GM18868 (cell line): ENCODE measurements at regions not wholly inside any gene's neighbourhood (a gene's known extent, or its start where the extent isn't known, plus 50 kb on each side); places are given as distances from the start of the nearest gene placed in this dataset.

Experiments used
- ATAC-seq: cut with Tn5 transposase; IDR thresholded peaks from one replicate; pipeline ENCODE4 v1.9.1; 2021; ENCODE audit warnings: mild to moderate bottlenecking, moderate library complexity; ENCODE audit not compliant: unreplicated experiment

- ATAC-seq, result no peak
Measured at GRCh38 chr13:73201626-73202025, 142.8 kb downstream of the KLF5 start.

GRCh38 chr13:73198991-73199411 lies 140.2 kb downstream of the KLF5 start:
- ATAC-seq, result no peak

- ATAC-seq, result no peak
Measured at GRCh38 chr13:73195091-73195490, 136.3 kb downstream of the KLF5 start.

- no peak for ATAC-seq
Measured at GRCh38 chr13:73194310-73194709, 135.5 kb downstream of the KLF5 start.

GRCh38 chr13:73193554-73193953 lies 134.7 kb downstream of the KLF5 start:
- no peak for ATAC-seq

GRCh38 chr13:73190477-73190876 lies 131.7 kb downstream of the KLF5 start:
- no peak for ATAC-seq

GRCh38 chr13:73189776-73190175 lies 131.0 kb downstream of the KLF5 start:
- ATAC-seq, result no peak

GRCh38 chr13:73189362-73189761 lies 130.6 kb downstream of the KLF5 start:
- no peak for ATAC-seq

GRCh38 chr13:73187106-73187505 lies 128.3 kb downstream of the KLF5 start:
- ATAC-seq, result no peak

GRCh38 chr13:73179650-73180274 lies 121.0 kb downstream of the KLF5 start:
- no peak for ATAC-seq

- ATAC-seq, result no peak
Measured at GRCh38 chr13:73177916-73178565, 119.2 kb downstream of the KLF5 start.

GRCh38 chr13:73177017-73177416 lies 118.2 kb downstream of the KLF5 start:
- no peak for ATAC-seq

- ATAC-seq, result no peak
Measured at GRCh38 chr13:73174521-73175010, 115.8 kb downstream of the KLF5 start.

- ATAC-seq, result no peak
Measured at GRCh38 chr13:73173279-73173811, 114.5 kb downstream of the KLF5 start.

- ATAC-seq, result no peak
Measured at GRCh38 chr13:73171926-73172325, 113.1 kb downstream of the KLF5 start.

- no peak for ATAC-seq
Measured at GRCh38 chr13:73171271-73171682, 112.5 kb downstream of the KLF5 start.

GRCh38 chr13:73169971-73170370 lies 111.2 kb downstream of the KLF5 start:
- no peak for ATAC-seq

GRCh38 chr13:73168953-73169401 lies 110.2 kb downstream of the KLF5 start:
- ATAC-seq, result no peak

- no peak for ATAC-seq
Measured at GRCh38 chr13:73168226-73168952, 109.6 kb downstream of the KLF5 start.

GRCh38 chr13:73167028-73167820 lies 108.4 kb downstream of the KLF5 start:
- no peak for ATAC-seq

- no peak for ATAC-seq
Measured at GRCh38 chr13:73166204-73166603, 107.4 kb downstream of the KLF5 start.
